Sigmoid colon (tissue), 4 donors: ENCODE measurements at regions not wholly inside any gene's neighbourhood (a gene's known extent, or its start where the extent isn't known, plus 50 kb on each side); places are given as distances from the start of the nearest gene placed in this dataset.

Experiments used
- CTCF ChIP-seq, 4 experiments: fragments of 450-650 bp in 3 of 4; fragments of 200-600 bp in 1 of 4; IDR thresholded peaks; one replicate each; pipeline ENCODE4 v1.5.1; 2016 to 2019; ENCODE audit warnings: antibody characterized with exemption in 4 of 4, mild to moderate bottlenecking in 3 of 4, moderate library complexity in 2 of 4
- EP300 ChIP-seq, 4 donors: sonication (generic); formaldehyde crosslinking; IDR thresholded peaks; one replicate each; pipeline ENCODE4 v1.6.1; 2017; ENCODE audit warnings: antibody characterized with exemption in 4 of 4
- POLR2AphosphoS5 ChIP-seq, 4 donors: sonication (generic); formaldehyde crosslinking; IDR thresholded peaks; one replicate each; pipeline ENCODE4 v1.6.1; 2017; ENCODE audit warnings: antibody characterized with exemption in 4 of 4

DNA sequence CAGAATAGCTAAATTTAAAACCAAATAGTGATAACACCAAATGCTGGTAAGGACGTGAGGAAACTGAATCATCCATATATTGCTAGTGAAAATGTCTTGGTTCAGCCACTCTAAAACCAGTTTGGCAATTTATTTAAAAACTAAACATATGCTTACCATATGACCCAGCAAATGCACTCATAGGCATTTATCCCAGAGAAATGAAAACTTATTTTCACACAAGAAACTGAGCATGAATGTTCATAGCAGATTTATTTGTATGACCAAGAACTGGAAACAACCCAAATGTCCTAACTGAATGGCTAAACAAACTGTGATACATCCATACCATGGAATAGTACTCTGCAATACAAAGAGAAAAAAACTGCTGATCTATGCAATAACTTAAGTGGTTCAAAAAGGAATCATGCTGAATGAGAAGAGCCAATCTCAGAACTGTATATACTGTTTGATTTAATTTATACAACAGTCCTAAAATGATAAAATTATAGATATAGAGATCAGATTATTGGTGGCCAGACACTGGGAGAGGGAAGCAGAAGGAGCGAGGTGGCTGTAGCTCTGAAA, 115.6 kb upstream of the ADGRF1 start:
- TF ChIP-seq POLR2AphosphoS5 (IDR thresholded peaks at IDR 0.05) (no peak), CTCF (IDR thresholded peaks at IDR 0.05) (no peak), EP300 (IDR thresholded peaks at IDR 0.05) (no peak)
